PFSK-1 (cell line): ENCODE measurements at regions not wholly inside any gene's neighbourhood (a gene's known extent, or its start where the extent isn't known, plus 50 kb on each side); places are given as distances from the start of the nearest gene placed in this dataset.

ENCODE experiments used
- FOXP2 ChIP-seq: optimal IDR thresholded peaks from 2 replicates; pipeline ENCODE3; 2011; ENCODE audit warnings: borderline replicate concordance, control low read depth, inconsistent platforms; ENCODE audit not compliant: insufficient read depth; ENCODE audit errors: extremely low read length, extremely low read depth
- POLR2AphosphoS5 ChIP-seq: IDR thresholded peaks from 2 replicates; pipeline ENCODE4 v1.6.1; 2012; ENCODE audit warnings: low read depth, mild to moderate bottlenecking, control low read depth, low read length, moderate library complexity
- SIN3A ChIP-seq: IDR thresholded peaks from 2 replicates; pipeline ENCODE4 v1.6.1; 2012; ENCODE audit warnings: mild to moderate bottlenecking, low read length, moderate library complexity, borderline replicate concordance; ENCODE audit not compliant: insufficient read depth
- TAF1 ChIP-seq: IDR thresholded peaks from 2 replicates; pipeline ENCODE4 v1.6.1; 2012; ENCODE audit warnings: low read length, control low read depth, borderline replicate concordance; ENCODE audit not compliant: insufficient read depth
- TF ChIP-seq, protein P1 (sequence below), 2 experiments: IDR thresholded peaks; 2 replicates each; pipeline versions ENCODE4 v1.6.1 to v1.8.0; 2011 to 2012; ENCODE audit warnings: low read depth in 2 of 2, low read length in 2 of 2, control low read depth in 1 of 2, inconsistent platforms in 1 of 2, mild to moderate bottlenecking in 1 of 2, moderate library complexity in 1 of 2; ENCODE audit not compliant: insufficient read depth in 1 of 2

DNA sequence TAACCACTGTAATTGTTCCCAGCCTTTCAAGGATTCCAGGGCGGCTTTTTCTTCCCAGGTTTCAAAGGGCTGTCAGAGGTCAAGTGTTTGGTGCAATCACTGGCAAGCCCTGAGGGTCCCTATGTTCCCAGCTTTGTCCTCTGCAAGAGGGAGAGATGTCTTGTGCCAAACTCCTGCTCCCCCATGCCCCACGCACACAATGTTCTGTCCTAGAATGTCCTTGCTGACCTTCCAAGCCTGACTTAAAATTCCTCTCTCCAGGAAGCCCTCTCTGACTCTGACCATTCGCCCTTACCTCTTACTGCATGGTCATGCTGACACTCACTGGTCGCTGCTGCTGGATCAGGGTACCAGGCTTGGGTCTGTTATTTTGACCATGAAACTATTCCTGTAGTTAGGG is 152.5 kb upstream of the KCND3 start:
- TF ChIP-seq, protein P1, sequence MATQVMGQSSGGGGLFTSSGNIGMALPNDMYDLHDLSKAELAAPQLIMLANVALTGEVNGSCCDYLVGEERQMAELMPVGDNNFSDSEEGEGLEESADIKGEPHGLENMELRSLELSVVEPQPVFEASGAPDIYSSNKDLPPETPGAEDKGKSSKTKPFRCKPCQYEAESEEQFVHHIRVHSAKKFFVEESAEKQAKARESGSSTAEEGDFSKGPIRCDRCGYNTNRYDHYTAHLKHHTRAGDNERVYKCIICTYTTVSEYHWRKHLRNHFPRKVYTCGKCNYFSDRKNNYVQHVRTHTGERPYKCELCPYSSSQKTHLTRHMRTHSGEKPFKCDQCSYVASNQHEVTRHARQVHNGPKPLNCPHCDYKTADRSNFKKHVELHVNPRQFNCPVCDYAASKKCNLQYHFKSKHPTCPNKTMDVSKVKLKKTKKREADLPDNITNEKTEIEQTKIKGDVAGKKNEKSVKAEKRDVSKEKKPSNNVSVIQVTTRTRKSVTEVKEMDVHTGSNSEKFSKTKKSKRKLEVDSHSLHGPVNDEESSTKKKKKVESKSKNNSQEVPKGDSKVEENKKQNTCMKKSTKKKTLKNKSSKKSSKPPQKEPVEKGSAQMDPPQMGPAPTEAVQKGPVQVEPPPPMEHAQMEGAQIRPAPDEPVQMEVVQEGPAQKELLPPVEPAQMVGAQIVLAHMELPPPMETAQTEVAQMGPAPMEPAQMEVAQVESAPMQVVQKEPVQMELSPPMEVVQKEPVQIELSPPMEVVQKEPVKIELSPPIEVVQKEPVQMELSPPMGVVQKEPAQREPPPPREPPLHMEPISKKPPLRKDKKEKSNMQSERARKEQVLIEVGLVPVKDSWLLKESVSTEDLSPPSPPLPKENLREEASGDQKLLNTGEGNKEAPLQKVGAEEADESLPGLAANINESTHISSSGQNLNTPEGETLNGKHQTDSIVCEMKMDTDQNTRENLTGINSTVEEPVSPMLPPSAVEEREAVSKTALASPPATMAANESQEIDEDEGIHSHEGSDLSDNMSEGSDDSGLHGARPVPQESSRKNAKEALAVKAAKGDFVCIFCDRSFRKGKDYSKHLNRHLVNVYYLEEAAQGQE (IDR thresholded peaks at IDR 0.05; ENCODE audit: insufficient read depth in 1 of 2, low read depth in 2 of 2, low read length in 2 of 2), result no peak
- no peak for TF ChIP-seq FOXP2
- TF ChIP-seq SIN3A, result no peak
- TF ChIP-seq TAF1, result no peak

GRCh38 chr1:112143871-112144441 is 154.5 kb upstream of the KCND3 start:
- TF ChIP-seq POLR2AphosphoS5, result no peak
- TF ChIP-seq, protein P1 (IDR thresholded peaks at IDR 0.05; ENCODE audit: insufficient read depth in 1 of 2, low read depth in 2 of 2, low read length in 2 of 2), result no peak
- no peak for TF ChIP-seq SIN3A
- no peak for TF ChIP-seq FOXP2
- TF ChIP-seq TAF1, result no peak

DNA sequence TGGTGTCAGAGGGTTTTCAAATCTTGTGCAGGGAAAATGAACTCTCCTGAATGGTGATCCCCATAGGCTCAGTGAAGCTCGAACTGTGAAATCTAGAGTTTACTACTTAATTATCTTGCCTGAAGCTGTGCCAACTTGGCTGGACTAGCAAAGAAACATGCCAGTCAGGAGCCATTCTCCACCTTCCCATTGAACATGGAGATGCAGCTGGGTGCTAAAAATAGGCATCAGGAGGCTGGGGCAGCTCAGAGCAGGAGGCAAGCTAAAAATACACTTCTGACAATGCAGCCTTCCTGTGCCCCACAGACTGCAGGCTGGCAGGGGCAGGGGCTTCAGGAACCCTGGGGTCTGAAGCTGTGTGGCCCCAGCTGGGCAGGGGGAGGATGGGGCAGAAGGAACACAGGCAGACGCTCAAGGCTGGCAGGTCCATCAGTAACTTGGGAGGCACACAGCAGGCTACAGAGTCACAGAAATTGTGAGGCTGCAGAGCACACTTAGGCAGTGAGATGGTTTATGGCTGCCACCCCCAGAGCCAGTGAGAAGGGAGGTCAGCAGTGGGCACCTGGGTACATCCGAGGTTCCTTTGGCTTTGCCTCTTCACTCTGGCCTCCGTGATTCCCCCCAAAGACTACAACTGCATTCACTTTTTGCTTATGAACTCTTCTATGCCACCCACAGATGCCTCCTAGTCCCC is 155.4 kb upstream of the KCND3 start:
- no peak for TF ChIP-seq TAF1
- TF ChIP-seq SIN3A, result no peak
- TF ChIP-seq, protein P1 (IDR thresholded peaks at IDR 0.05; ENCODE audit: insufficient read depth in 1 of 2, low read depth in 2 of 2, low read length in 2 of 2), result no peak
- TF ChIP-seq FOXP2, result no peak
- no peak for TF ChIP-seq POLR2AphosphoS5

DNA sequence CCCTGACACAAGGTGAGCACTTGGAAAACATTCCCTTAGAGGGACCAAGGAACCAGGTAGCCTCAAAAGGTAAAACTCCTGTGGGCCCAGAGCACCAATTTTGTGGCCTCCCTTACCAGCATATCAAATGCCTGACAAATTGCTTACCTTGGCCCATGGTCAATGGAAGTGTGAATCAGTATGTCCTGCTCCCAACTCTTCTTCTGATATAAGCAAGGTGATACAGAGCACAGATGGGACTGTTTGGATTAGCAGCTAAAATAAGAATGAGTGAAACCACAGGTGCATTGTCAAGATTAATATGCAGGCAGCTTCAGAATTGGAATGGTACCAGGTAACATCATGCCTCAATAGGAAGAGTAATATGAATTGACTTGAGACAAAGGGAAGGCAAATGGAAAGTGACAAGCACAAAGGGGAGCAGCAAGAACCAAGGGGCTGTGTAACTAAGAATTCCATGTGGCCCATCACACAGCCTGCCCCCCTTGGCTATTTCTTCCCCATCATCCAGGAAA is 156.8 kb upstream of the KCND3 start:
- no peak for TF ChIP-seq FOXP2
- TF ChIP-seq, protein P1 (IDR thresholded peaks at IDR 0.05; ENCODE audit: insufficient read depth in 1 of 2, low read depth in 2 of 2, low read length in 2 of 2), result no peak
- TF ChIP-seq TAF1, result no peak
- no peak for TF ChIP-seq POLR2AphosphoS5
- TF ChIP-seq SIN3A, result no peak
